Endometrial microvascular endothelial cells (primary cell): ENCODE measurements at regions not wholly inside any gene's neighbourhood (a gene's known extent, or its start where the extent isn't known, plus 50 kb on each side); places are given as distances from the start of the nearest gene placed in this dataset.

ENCODE experiments used
- in situ Hi-C: cut with HindIII; loops from 2 replicates; pipeline ENCODE4 v1.10.0; 2017; ENCODE audit warnings: low sequenced_read_pairs, low pct_unique_long_range_greater_than_20kb; ENCODE audit errors: inconsistent ontology term

- in situ Hi-C loops: no loop called here
Observed at GRCh38 chr15:35751413-35752133, 205.6 kb upstream of the DPH6 start.

DNA sequence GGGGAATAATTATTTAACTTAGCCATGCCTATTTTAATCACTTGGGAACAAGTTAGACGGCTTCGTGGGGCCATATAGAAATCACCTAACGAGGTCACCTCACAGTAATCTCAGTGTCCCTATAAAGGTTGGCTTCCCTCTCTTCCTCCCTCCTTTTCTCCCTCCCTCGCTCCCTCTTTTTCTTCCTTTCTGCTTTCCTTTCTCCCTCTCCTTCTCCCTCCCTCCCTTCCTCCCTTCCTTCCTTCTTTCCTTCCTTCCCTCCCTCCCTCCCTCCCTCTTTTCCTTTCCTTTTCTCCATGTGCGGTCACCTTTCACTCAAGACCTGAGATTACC lies 206.1 kb upstream of the DPH6 start:
- in situ Hi-C loops: no loop called here

GRCh38 chr15:35753486-35753885 lies 207.5 kb upstream of the DPH6 start:
- in situ Hi-C loops: no loop called here

DNA sequence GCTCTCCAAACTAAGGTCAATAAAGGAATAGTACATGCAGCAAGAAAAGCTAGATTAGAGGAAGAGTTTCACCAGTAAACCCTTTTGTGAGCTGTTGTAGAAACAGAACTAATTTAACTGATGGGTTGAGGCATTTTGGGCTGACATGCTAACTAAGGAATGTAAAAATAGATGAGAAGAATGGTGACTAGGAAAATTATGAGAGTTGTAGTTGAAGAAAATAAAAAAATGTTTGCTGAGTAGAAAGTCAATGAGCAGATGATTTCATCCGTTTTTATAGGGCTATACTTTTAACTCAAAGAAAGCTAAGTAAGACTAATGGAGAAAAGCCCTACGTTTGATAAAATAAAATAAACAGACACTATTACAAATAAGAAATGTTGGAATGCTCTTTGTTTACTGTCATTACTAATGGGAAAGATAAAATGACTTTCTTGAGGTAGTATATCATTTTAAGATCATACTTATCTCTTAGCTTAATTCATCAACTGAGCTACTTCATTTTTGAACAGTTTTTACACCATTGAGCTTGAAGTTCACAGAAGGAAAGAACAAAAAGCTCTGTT lies 209.4 kb upstream of the DPH6 start:
- in situ Hi-C loops: no loop called here

- in situ Hi-C loops: no loop called here
Observed at GRCh38 chr15:35756623-35757022, 210.7 kb upstream of the DPH6 start.

DNA sequence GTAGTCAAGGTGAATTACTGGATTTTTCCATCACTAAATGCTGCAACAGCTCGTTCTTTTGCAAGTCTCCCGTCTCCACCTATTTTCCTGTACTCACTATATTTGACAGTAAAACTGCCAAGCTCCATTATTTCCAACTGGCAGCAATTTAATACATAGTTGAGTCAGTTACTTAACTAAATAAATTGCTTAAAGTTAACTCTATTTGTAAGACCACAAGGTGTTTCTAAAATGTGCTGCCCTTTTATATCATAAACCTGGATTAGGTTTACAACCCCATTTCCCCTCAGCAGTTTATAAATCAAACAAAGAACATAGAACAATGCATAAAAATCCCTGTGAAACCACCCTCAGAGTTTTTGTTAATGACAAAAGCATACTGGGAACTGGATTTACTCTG lies 211.4 kb upstream of the DPH6 start:
- in situ Hi-C loops: no loop called here

GRCh38 chr15:35757765-35758164 lies 211.8 kb upstream of the DPH6 start:
- in situ Hi-C loops: no loop called here

- in situ Hi-C loops: no loop called here
Observed at GRCh38 chr15:35764661-35765519, 218.9 kb upstream of the DPH6 start.

DNA sequence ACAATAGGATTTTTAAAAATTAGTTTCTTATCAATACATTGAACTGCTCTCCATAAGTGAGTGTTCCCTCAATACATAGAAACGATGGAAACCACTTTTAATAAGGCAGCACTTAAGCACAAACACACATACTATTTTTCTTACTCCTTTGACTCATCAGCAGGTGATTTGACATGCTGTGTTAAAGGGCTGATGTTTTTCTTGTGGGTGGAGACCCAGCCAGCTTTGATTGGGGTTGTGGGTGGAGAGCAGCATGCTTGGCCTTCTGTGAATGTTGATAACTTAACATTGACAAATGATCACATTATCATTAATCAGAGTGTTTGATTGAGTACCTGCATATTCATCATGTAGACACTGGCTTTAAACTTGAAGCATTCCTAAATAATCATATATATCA lies 223.0 kb upstream of the DPH6 start:
- in situ Hi-C loops: no loop called here

DNA sequence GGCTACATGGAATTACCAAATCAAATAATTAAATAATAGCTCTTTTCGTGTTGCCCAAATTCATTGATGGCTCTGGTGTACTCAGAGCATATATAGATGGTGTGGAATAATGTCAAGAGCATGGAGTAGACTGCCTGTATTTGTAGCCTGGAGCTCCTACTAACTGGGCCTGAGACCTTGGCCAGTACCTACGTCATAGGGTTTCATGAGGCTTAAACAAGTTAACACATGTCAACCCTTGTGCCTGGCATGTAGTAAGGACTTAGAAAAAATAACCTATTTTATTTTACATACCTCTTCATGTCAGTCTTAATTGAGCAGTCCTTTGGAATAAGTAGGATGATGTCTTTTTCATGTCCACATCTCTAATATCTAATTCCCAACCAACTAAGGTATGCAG lies 223.7 kb upstream of the DPH6 start:
- in situ Hi-C loops: no loop called here

DNA sequence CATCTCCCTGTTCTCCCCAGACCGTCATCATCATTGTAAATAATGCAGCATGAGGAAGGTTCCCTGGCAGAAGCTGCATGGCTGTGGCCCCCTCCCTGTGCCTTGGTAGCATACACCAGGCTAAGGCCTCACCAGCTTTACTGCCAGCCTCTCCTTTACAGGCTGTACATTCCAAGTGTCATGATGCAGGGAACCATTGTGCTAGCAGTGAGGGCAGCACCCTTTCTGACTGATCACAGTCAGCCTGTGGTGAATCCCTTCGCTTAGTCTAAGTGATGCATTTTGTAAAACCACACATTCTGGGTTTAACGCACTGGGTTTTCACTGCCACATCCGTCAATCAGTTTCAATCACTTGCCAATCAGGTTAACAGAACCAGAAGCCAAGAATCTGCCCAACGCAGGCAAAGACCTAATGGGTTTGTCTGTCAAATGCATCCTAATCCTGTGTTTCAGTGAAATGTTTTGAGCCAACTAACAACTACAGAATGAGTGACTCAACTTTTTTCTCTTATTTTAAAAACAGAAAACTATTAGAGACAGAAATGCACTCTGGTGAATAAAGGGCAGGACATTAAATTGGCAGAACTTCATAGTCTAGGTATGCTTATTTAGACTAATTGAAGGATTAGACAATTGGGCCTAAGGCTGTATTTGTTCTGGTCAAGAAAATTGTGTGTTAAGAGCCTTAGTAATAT lies 225.9 kb upstream of the DPH6 start:
- in situ Hi-C loops: no loop called here

GRCh38 chr15:35774653-35775052 lies 228.7 kb upstream of the DPH6 start:
- in situ Hi-C loops: no loop called here

DNA sequence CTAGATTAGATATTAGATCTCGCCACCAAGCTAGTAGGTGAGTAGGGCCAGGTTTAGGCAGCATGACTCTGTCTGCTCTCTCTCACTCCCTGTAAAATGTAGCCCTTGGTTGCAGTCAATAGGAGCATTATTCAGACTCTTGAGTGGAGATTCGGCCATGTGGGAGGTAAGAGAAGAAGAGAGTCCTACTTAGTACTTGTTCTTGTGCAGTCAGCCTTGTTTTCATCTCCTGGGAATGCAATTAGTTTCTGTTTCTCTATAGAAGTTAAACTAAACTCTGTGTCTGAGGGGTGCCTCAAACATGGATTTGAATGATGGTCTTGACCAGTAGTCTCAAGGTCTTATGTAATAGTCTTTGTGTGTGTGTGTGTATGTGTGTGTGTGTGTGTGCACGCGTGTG lies 229.5 kb upstream of the DPH6 start:
- in situ Hi-C loops: no loop called here

DNA sequence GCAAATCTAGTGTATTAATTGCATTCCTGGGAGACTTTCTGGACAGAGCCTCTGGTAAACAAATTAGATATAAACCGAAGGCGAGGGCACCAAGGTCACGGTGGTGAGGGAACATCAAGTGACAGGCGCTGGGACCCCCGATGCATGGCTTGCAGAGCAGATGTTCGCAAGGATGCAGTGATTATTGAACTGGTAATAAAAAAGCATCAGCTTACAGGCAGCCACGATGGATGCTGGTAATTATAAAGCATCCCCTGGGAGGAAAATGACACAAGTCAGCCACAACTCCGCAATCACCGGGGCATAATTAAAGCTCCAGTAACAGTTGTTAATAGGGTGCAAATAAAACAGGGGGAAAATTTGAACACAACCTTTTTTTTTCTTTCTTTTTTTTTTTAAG lies 231.1 kb upstream of the DPH6 start:
- in situ Hi-C loops: no loop called here

GRCh38 chr15:35783203-35783602 lies 237.2 kb upstream of the DPH6 start:
- in situ Hi-C loops: no loop called here

GRCh38 chr15:35784745-35785144 lies 238.8 kb upstream of the DPH6 start:
- in situ Hi-C loops: no loop called here

DNA sequence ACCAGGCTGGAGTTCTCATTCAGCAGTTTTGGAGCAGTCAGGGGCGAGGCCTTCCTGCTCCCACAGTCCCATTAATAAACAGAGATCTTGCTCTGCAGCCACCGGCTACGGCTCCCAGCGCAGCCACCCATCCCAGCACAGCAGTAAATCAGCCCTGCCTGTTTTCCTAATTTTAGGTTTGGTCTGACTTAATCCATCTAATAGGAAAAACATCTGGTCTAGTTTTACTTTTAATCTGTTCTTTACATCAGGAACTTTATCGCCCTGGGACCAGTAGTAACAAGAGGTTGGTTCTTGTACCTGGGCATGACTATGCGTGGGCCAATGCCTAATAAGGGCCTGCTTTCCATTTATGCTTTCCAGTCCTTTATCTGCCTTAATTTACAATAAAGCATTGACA lies 264.0 kb upstream of the DPH6 start:
- in situ Hi-C loops: no loop called here

DNA sequence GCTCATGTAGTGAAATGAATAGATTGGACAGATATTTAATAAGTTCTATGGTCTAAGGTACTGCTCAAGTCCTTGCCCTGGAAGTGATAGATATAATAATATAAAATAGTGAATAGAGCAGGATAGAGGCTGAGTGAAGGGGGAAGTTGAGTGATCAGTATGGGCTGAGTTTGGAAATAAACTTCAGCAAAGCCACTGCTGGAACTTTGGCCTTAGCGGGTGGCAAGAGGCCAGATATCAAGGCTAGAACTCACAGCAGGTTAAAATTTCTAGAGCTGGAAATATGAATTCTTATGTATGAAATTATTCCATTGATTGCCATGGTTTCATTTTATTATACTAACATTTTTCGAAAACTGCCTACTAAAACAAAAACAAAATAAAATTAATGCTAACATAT lies 267.6 kb upstream of the DPH6 start:
- in situ Hi-C loops: no loop called here

GRCh38 chr15:35818846-35819245 lies 272.9 kb upstream of the DPH6 start:
- in situ Hi-C loops: no loop called here

GRCh38 chr15:35822153-35822552 lies 276.2 kb upstream of the DPH6 start:
- in situ Hi-C loops: no loop called here
